Panc1 (cell line): ENCODE measurements at regions not wholly inside any gene's neighbourhood (a gene's known extent, or its start where the extent isn't known, plus 50 kb on each side); places are given as distances from the start of the nearest gene placed in this dataset.

Experiments
- ATAC-seq: fragments of 200-7000 bp; cut with Tn5 transposase; 2 replicates; pipeline ENCODE4 v1.9.1; 2020; ENCODE audit warnings: mild to moderate bottlenecking, moderate library complexity
- BruUV-seq: library from RNA; stranded (reverse); fragments of 400-500 nt; replicated peaks from 2 replicates; lab custom pipeline; 2021; lab: Mats Ljungman, UMichigan
- CTCF ChIA-PET: fragments of 300-600 bp; sonication (Branson Sonifier 250); formaldehyde crosslinking; loops from one replicate; lab custom pipeline; 2022; ENCODE audit warnings: antibody characterized with exemption; lab: Charles Lee
- POLR2A ChIA-PET: fragments of 300-600 bp; sonication (Branson Sonifier 250); formaldehyde crosslinking; loops from one replicate; lab custom pipeline; 2022; ENCODE audit warnings: antibody characterized with exemption; lab: Charles Lee
- DNase-seq: peaks from one replicate; pipeline ENCODE4 v3.0.0-alpha.2; 2010; ENCODE audit warnings: low read depth, low spot score
- H3K27ac ChIP-seq: 2 replicates; pipeline ENCODE4 v1.5.1; 2011; ENCODE audit warnings: mild to moderate bottlenecking, low read length, inconsistent platforms
- H3K27me3 ChIP-seq: fragments of 200-500 bp; sonication (Bioruptor generic); 2 replicates; pipeline ENCODE4 v1.6.0; 2014; ENCODE audit warnings: low read length, inconsistent platforms; ENCODE audit not compliant: control insufficient read depth, insufficient read depth
- H3K36me3 ChIP-seq: fragments of 200-500 bp; sonication (Bioruptor generic); 2 replicates; pipeline ENCODE4 v1.5.1; 2014; ENCODE audit warnings: inconsistent platforms, mild to moderate bottlenecking, low read length, moderate library complexity; ENCODE audit not compliant: control insufficient read depth, insufficient read depth
- H3K4me1 ChIP-seq: 2 replicates; pipeline ENCODE4 v1.5.1; 2011; ENCODE audit warnings: inconsistent platforms, mild to moderate bottlenecking, low read length, moderate library complexity; ENCODE audit not compliant: control insufficient read depth, insufficient read depth
- H3K4me3 ChIP-seq, 2 experiments: 2 replicates each; pipeline ENCODE4 v1.5.1; 2011 to 2012; ENCODE audit warnings: low read depth in 2 of 2, low read length in 2 of 2, mild to moderate bottlenecking in 2 of 2, inconsistent platforms in 1 of 2, moderate library complexity in 1 of 2
- H3K9me3 ChIP-seq: fragments of 200-500 bp; sonication (Bioruptor generic); 2 replicates; pipeline ENCODE4 v1.5.1; 2014; ENCODE audit warnings: low read depth, mild to moderate bottlenecking, inconsistent platforms, low read length, moderate library complexity; ENCODE audit not compliant: control insufficient read depth, insufficient read depth
- POLR2AphosphoS5 ChIP-seq: IDR thresholded peaks from 2 replicates; pipeline ENCODE4 v1.6.1; 2012; ENCODE audit warnings: mild to moderate bottlenecking, low read depth, low read length, moderate library complexity
- SIN3A ChIP-seq: IDR thresholded peaks from 2 replicates; pipeline ENCODE4 v1.6.1; 2012; ENCODE audit warnings: low read depth, mild to moderate bottlenecking, low read length, moderate library complexity, borderline replicate concordance; ENCODE audit not compliant: insufficient read depth
- TCF7L2 ChIP-seq: IDR thresholded peaks from 2 replicates; pipeline ENCODE4 v1.6.1; 2011; ENCODE audit warnings: mild to moderate bottlenecking, low read depth, low read length, inconsistent platforms
- in situ Hi-C: cut with HindIII; loops from 2 replicates; pipeline ENCODE4 v1.10.0; 2016; ENCODE audit warnings: low sequenced_read_pairs, low pct_unique_long_range_greater_than_20kb
- intact Hi-C: fragments of 100-400 bp; cut with micrococcal nuclease; formaldehyde crosslinking; loops from one replicate; pipeline ENCODE4 v1.10.0; 2022; ENCODE audit not compliant: unreplicated experiment
- TF ChIP-seq, protein P1 (sequence below): fragments of 450-650 bp; IDR thresholded peaks from 2 replicates; pipeline ENCODE4 v1.5.1; 2017; ENCODE audit warnings: mild to moderate bottlenecking
- TF ChIP-seq, protein P2 (sequence below), 2 experiments: IDR thresholded peaks; 2 replicates each; pipeline ENCODE4 v1.6.1; 2011 to 2012; ENCODE audit warnings: low read depth in 2 of 2, control low read depth in 1 of 2, low read length in 1 of 2, mild to moderate bottlenecking in 1 of 2, moderate library complexity in 1 of 2; ENCODE audit not compliant: insufficient read depth in 1 of 2

DNA sequence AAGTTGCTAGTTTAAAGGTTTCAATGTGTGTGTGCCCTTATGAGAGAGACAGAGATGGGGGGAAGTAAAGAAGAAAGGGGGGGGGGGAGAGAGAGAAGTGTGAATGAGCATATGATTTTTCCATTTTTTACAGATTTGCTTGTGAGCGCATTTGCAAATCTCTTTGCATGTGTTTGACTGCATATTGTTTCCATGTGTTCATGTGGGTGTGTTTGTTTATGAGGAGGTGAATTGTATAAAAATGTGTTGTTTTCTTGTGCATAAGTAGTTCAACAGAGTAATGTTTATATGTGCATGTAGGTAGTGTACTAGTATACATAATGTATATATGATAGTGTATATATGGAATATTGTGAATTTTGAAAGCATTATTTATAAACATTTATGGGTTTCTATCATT lies 205.9 kb upstream of the SPAG17 start:
- TF ChIP-seq POLR2AphosphoS5 (no peak), TCF7L2 (no peak), SIN3A (no peak)
- TF ChIP-seq, protein P1, sequence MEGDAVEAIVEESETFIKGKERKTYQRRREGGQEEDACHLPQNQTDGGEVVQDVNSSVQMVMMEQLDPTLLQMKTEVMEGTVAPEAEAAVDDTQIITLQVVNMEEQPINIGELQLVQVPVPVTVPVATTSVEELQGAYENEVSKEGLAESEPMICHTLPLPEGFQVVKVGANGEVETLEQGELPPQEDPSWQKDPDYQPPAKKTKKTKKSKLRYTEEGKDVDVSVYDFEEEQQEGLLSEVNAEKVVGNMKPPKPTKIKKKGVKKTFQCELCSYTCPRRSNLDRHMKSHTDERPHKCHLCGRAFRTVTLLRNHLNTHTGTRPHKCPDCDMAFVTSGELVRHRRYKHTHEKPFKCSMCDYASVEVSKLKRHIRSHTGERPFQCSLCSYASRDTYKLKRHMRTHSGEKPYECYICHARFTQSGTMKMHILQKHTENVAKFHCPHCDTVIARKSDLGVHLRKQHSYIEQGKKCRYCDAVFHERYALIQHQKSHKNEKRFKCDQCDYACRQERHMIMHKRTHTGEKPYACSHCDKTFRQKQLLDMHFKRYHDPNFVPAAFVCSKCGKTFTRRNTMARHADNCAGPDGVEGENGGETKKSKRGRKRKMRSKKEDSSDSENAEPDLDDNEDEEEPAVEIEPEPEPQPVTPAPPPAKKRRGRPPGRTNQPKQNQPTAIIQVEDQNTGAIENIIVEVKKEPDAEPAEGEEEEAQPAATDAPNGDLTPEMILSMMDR = no peak
- Histone ChIP-seq H3K4me3 (no peak overlapping the region), H3K4me1 (no peaks in the 10 kb centered on the region), H3K27me3 (no peaks in the 10 kb centered on the region), H3K9me3 (no peaks in the 10 kb centered on the region), H3K36me3 (no peaks in the 10 kb centered on the region), H3K27ac (no peak overlapping the region)
- in situ Hi-C loops = no loop called here
- intact Hi-C loops = no loop called here
- DNase-seq = no peak
- no TSS peak for BruUV-seq
- ChIA-PET CTCF (no interaction called here), POLR2A (no interaction called here)
- no peak for ATAC-seq

DNA sequence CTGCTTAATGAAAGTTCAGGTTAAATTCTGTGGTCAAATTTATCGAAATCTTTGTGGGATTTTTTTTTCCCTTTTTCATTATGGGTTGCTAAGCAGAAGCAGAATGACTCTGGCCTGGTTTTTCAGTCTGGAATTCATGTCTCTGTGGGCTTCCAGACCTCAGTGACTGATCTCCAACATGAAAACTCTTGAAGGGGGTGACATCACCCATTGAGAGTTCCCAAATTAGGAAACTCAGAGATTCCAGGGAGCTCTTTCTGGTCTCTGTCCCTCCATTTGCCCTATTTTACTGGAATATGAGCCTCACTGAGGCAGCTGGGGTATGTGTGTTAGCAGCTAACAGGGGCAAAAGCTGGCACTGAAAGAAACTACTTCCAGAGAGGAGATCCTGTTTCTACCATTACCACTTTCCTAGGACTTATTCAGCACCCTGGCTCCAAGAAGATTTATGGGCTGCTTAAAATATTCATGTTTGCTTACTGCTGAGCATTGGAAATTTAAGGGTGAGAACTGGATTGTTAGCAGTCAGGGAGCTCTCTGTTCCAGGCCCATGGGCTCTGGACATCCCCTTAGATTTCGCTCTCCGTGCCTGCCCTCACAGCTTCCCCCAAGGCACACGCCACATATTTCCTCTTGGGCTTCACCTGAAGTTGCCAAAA lies 203.4 kb upstream of the SPAG17 start:
- ChIA-PET POLR2A (no interaction called here), CTCF (no interaction called here)
- Histone ChIP-seq H3K9me3 (no peaks in the 10 kb centered on the region), H3K4me1 (no peaks in the 10 kb centered on the region), H3K36me3 (no peaks in the 10 kb centered on the region), H3K4me3 (no peak overlapping the region), H3K27me3 (no peaks in the 10 kb centered on the region), H3K27ac (no peak overlapping the region)
- intact Hi-C loops = no loop called here
- ATAC-seq (no peak), DNase-seq (no peak)
- no TSS peak for BruUV-seq
- no peak for TF ChIP-seq SIN3A
- TF ChIP-seq POLR2AphosphoS5 = no peak
- TF ChIP-seq, protein P2, sequence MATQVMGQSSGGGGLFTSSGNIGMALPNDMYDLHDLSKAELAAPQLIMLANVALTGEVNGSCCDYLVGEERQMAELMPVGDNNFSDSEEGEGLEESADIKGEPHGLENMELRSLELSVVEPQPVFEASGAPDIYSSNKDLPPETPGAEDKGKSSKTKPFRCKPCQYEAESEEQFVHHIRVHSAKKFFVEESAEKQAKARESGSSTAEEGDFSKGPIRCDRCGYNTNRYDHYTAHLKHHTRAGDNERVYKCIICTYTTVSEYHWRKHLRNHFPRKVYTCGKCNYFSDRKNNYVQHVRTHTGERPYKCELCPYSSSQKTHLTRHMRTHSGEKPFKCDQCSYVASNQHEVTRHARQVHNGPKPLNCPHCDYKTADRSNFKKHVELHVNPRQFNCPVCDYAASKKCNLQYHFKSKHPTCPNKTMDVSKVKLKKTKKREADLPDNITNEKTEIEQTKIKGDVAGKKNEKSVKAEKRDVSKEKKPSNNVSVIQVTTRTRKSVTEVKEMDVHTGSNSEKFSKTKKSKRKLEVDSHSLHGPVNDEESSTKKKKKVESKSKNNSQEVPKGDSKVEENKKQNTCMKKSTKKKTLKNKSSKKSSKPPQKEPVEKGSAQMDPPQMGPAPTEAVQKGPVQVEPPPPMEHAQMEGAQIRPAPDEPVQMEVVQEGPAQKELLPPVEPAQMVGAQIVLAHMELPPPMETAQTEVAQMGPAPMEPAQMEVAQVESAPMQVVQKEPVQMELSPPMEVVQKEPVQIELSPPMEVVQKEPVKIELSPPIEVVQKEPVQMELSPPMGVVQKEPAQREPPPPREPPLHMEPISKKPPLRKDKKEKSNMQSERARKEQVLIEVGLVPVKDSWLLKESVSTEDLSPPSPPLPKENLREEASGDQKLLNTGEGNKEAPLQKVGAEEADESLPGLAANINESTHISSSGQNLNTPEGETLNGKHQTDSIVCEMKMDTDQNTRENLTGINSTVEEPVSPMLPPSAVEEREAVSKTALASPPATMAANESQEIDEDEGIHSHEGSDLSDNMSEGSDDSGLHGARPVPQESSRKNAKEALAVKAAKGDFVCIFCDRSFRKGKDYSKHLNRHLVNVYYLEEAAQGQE (IDR thresholded peaks at IDR 0.05; ENCODE audit: insufficient read depth in 1 of 2, low read depth in 2 of 2, low read length in 1 of 2) = no peak
- TF ChIP-seq TCF7L2 = no peak
- TF ChIP-seq, protein P1 = no peak
- in situ Hi-C loops = no loop called here
